Myocyte (in vitro differentiated cells): ENCODE measurements at regions not wholly inside any gene's neighbourhood (a gene's known extent, or its start where the extent isn't known, plus 50 kb on each side); places are given as distances from the start of the nearest gene placed in this dataset.

Experiments used
- DNase-seq: peaks from one replicate; pipeline ENCODE4 v3.0.0-alpha.2; 2012; ENCODE audit warnings: low read depth

- no peak for DNase-seq
Measured at GRCh38 chr9:108296056-108296455, 559.7 kb downstream of the ACTL7B start.

DNA sequence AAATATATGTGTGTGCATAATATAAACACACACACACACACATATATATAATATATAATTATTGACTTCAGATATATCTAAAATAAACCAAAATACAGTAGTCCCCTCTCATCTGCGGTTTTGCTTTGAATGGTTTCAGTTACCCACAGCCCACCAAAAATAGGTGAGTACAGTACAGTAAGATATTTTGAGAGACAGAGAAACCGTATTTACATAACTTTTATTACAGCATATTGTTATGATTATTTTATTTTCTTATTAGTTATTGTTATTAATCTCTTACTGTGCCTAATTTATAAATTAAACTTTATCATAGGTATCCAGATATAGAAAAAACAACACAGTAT lies 564.2 kb downstream of the ACTL7B start:
- no peak for DNase-seq

GRCh38 chr9:108290839-108291585 lies 564.8 kb downstream of the ACTL7B start:
- no peak for DNase-seq

GRCh38 chr9:108286638-108287206 lies 569.1 kb downstream of the ACTL7B start:
- DNase-seq = no peak

- DNase-seq = no peak
Measured at GRCh38 chr9:108283696-108284095, 572.1 kb downstream of the ACTL7B start.

DNA sequence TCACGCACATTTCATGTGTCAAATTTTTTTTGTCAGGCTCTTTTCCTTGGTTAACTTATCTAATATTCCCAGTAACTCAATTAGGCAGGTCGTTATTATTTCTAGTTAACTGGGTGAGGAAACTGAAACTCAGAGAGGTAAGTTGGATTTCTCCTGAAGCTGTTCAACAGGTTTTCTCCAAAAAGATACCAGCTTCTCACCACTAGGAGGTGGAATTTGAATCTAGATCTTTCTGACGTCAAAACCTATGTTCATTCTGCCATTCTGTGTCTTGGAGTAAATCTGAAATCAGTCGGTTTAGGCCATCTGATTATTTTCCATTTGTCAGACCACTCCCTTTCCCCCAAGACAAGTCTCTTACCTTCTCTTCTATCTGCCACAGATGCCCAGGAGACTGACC lies 572.9 kb downstream of the ACTL7B start:
- no peak for DNase-seq

GRCh38 chr9:108281696-108282095 lies 574.1 kb downstream of the ACTL7B start:
- DNase-seq = no peak

DNA sequence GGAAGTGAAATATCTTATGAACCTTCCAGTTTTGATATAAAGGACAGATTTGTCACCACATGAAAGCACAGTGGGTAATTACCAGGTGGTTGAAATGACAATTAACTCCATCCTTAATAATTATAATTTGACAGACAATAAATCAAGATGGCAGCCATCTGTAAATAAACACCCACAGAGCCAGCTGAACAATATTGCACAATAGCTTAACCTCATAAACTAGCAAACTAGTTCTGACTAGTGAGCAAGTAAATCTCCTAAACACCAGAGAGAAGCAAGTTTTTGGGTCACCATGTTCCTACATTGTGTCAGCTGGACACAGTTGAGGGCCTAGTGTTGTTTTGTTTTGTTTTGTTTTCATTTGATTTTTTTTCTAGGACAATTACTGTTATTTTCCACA lies 577.4 kb downstream of the ACTL7B start:
- peak; percentile 24 for DNase-seq

DNA sequence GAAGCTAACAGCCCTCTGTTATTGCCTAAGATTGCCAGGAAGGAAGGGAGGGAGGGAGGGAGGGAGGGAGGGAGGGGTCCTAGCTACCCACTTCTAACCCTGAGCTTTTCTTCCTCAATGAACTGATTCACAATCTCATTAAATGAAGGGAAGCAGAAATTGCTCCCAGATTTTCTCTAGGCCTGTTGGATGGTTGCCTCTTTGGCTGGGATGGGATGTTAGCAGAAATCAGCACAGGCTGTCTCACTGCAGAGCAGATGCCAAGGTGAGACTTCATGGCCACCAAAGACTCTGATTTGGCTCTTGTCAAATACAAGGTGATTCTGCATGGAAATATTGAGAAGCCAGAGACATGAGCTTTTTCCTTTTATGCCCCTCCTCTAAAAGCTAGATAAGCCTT lies 578.6 kb downstream of the ACTL7B start:
- no peak for DNase-seq

DNA sequence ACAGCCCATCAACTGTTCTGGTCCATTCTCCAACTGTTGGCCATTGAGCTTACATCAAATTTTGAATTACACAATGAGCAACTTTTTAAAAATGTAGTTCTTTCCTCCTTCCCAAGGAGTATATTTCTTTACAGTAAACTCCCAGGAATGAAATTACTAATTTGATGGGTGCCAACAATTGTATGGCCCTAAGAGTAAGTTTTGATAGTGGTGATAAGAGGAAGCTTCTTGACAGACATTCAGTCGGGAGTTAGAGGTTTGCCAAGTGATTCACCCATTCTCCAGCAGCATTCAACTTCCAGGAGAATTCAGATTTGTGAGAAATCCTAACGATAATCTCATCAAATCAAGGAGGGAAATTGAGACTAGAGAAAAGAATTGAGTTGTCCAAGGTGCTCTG lies 579.9 kb downstream of the ACTL7B start:
- DNase-seq = no peak

DNA sequence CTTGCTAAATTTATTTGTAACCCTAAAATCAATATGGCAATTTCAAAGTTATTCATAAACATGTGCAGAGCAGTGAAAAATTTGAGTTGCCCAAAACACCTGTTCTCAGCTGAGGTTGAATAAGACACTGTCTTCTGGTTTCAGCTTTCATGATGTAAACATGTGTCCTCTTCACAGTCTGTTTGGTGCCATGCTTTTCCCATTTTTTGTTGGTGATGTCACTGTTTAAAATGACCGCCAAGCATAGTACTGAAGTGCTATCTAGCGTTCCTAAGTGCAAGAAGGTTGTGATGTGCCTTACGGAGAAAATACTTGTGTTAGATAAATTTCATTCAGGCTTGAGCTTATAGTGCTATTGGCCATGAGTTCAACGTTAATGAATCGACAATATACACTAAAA lies 580.8 kb downstream of the ACTL7B start:
- peak; percentile 72 for DNase-seq

- DNase-seq = no peak
Measured at GRCh38 chr9:108273988-108274387, 581.8 kb downstream of the ACTL7B start.

DNA sequence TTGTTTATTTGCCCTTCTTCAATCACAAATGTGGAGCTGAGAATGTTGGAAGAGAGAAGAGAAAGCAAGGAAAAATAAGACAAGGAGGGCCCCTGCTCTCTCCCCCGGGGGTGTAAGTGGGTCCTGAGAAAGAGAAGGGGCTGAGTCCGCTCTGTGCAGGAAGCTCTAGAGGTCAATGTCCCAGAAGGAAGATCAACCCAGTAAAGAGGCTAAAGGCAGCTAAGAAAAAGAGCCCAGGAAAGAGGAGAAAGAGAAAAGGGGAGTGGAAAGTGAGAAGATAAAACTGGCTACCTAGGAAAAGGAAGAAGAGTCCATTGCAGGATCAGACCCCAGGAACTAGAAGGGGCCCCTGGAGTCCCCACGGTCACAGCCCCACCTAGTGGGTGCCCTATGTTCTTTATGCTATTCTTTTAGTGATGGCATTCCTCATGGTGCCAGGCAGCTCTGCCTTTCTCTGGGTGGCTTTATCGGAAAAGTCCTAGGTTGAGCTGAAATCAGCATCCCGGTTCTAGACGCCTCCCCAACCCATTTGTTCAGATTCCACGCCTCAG lies 583.4 kb downstream of the ACTL7B start:
- DNase-seq = peak; percentile 84

- DNase-seq = peak; percentile 89
Measured at GRCh38 chr9:108271646-108272348, 584.0 kb downstream of the ACTL7B start.

DNA sequence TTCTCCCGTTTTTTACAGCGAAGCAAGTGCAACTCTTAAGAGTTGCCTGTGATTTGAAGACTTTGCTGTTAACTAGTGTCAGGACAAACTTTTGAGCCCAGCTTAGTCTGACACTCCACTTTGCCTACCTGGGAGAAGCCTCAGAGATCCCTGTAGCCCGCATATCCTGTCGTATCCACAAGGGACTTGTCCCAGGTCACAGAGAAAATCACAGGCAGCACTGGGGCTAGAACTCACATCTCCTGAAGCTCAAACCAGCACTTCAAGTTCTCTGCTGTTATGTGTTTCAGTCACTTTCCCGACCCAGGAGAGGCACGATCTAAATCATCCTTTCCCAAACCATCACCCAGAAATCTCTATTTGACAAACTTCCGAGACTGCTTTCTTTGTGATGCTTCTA lies 584.5 kb downstream of the ACTL7B start:
- DNase-seq = no peak

DNA sequence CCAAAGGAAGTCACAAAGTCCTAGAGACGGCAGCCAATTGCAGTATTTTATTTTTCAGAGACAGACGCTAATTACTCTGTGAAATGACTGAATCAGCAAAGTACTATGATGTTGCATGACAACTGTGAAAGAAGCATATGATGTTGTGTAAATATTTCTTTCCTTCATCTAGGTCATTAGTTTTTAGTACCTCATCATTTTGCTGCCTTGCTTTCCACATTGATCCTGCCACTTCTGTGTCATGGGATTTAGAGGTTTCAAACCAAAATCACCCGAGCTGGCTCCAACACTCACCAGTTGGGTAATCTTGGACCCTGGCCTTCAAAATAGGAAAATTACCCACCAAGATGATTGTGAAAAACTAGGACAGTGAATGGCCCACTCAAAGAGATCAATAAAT lies 585.2 kb downstream of the ACTL7B start:
- DNase-seq = no peak

- DNase-seq = no peak
Measured at GRCh38 chr9:108270051-108270450, 585.7 kb downstream of the ACTL7B start.

- no peak for DNase-seq
Measured at GRCh38 chr9:108269371-108269770, 586.4 kb downstream of the ACTL7B start.

- DNase-seq = no peak
Measured at GRCh38 chr9:108265065-108265464, 590.7 kb downstream of the ACTL7B start.

GRCh38 chr9:108264093-108264492 lies 591.7 kb downstream of the ACTL7B start:
- no peak for DNase-seq

DNA sequence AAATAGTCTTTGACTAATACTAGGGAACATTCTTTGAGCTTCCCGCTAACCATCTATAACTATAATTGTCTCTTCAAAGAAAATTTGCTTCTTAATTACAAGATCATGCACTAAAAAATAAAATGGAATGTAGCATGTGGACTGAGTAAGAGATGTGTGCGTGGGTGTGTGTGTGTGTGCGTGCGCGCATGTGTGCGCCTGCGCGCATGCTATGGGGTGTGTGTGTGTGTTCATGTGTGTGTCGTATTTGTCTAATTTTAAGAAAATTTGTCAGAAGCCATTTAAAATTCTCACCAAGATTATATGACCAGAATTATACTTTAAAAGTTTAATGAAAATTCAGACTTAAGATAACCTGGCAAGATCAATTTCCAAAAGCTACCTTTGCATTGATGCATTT lies 593.0 kb downstream of the ACTL7B start:
- DNase-seq = no peak

- DNase-seq = peak; percentile 30
Measured at GRCh38 chr9:108259917-108260675, 595.7 kb downstream of the ACTL7B start.
